K562 (cell line): ENCODE measurements at regions not wholly inside any gene's neighbourhood (a gene's known extent, or its start where the extent isn't known, plus 50 kb on each side); places are given as distances from the start of the nearest gene placed in this dataset.
A peak's percentile ranks its signal among the peaks of the same experiment; 100 is the strongest.

Experiments
- CBX1 ChIP-seq: sonication (generic); IDR thresholded peaks from 2 replicates; pipeline ENCODE4 v1.6.1; 2016; ENCODE audit warnings: antibody characterized with exemption, low read depth, mild to moderate bottlenecking
- E2F6 ChIP-seq, 2 experiments: IDR thresholded peaks; 2 replicates each; pipeline ENCODE4 v1.6.1; 2011; ENCODE audit warnings: borderline replicate concordance in 1 of 2, control low read depth in 1 of 2, low read depth in 1 of 2, low read length in 1 of 2, mild to moderate bottlenecking in 1 of 2, mixed read lengths in 1 of 2, moderate library complexity in 1 of 2; ENCODE audit not compliant: insufficient read depth in 1 of 2, insufficient read length in 1 of 2, poor library complexity in 1 of 2, severe bottlenecking in 1 of 2; ENCODE audit errors: extremely low read depth in 1 of 2
- HEY1 ChIP-seq: fragments of 250-450 bp; sonication (Bioruptor Pico); IDR thresholded peaks from 2 replicates; pipeline ENCODE4 v1.5.0; 2020; ENCODE audit warnings: mild to moderate bottlenecking, moderate library complexity, borderline replicate concordance
- NFATC3 ChIP-seq: fragments of 450-650 bp; IDR thresholded peaks from 2 replicates; pipeline ENCODE4 v1.6.1; 2017; ENCODE audit warnings: mild to moderate bottlenecking
- NKRF ChIP-seq: fragments of 450-650 bp; IDR thresholded peaks from 2 replicates; pipeline ENCODE4 v1.6.1; 2016; ENCODE audit warnings: borderline replicate concordance
- NR0B1 ChIP-seq: fragments of 450-650 bp; IDR thresholded peaks from one replicate; pipeline ENCODE4 v1.6.1; 2018; ENCODE audit warnings: mild to moderate bottlenecking, moderate library complexity; ENCODE audit not compliant: partially characterized antibody
- NR1H2 ChIP-seq: sonication (generic); formaldehyde crosslinking; IDR thresholded peaks from 2 replicates; pipeline ENCODE4 v1.4.0; 2020; ENCODE audit warnings: mild to moderate bottlenecking, missing genetic modification reagents
- POLR2AphosphoS2 ChIP-seq: IDR thresholded peaks from 2 replicates; pipeline ENCODE4 v1.6.1; 2012; ENCODE audit warnings: low read length, improper control_type of control experiment
- RAD21 ChIP-seq, 2 experiments: fragments of 250-450 bp in 1 of 2; fragments of 450-650 bp in 1 of 2; sonication (Bioruptor Pico) in 1 of 2; formaldehyde crosslinking in 1 of 2; IDR thresholded peaks in 1 of 2; conservative IDR thresholded peaks in 1 of 2; 2 replicates each; pipeline versions ENCODE4 v1.4.0 to v1.8.0; 2020 to 2022; ENCODE audit warnings: mild to moderate bottlenecking in 2 of 2, moderate library complexity in 1 of 2
- RFX1 ChIP-seq: fragments of 450-650 bp; IDR thresholded peaks from 2 replicates; pipeline ENCODE4 v1.6.1; 2016; ENCODE audit warnings: mild to moderate bottlenecking, moderate library complexity
- SIRT6 ChIP-seq: IDR thresholded peaks from one replicate; pipeline ENCODE4 v1.6.1; 2012; ENCODE audit warnings: low read depth, mild to moderate bottlenecking, control low read depth, inconsistent platforms, low read length, moderate library complexity
- SMARCA4 ChIP-seq: fragments of 450-650 bp; IDR thresholded peaks from 2 replicates; pipeline ENCODE4 v1.6.1; 2016
- SMC3 ChIP-seq: conservative IDR thresholded peaks from 2 replicates; pipeline ENCODE4 v1.6.1; 2011; ENCODE audit warnings: low read depth, low read length, improper control_type of control experiment; ENCODE audit not compliant: insufficient read depth
- TAF15 ChIP-seq: fragments of 200-400 bp; formaldehyde crosslinking; IDR thresholded peaks from 2 replicates; pipeline ENCODE4 v1.6.1; 2017; ENCODE audit warnings: mild to moderate bottlenecking, low read depth, low read length, moderate library complexity
- ZEB2 ChIP-seq: fragments of 450-650 bp; IDR thresholded peaks from 2 replicates; pipeline ENCODE4 v1.6.1; 2016
- ZNF165 ChIP-seq: fragments of 250-450 bp; sonication (Bioruptor Pico); IDR thresholded peaks from 2 replicates; pipeline ENCODE4 v1.4.0; 2020; ENCODE audit warnings: borderline replicate concordance
- ZNF184 ChIP-seq: sonication (generic); formaldehyde crosslinking; IDR thresholded peaks from 2 replicates; pipeline ENCODE4 v1.5.0; 2020; ENCODE audit warnings: missing genetic modification reagents
- TF ChIP-seq, protein P1 (sequence below), 2 experiments: fragments of 450-650 bp in 1 of 2; sonication (generic) in 1 of 2; formaldehyde crosslinking; conservative IDR thresholded peaks; 2 replicates each; pipeline versions ENCODE4 v1.4.0 to v1.8.1; 2020 to 2022; ENCODE audit warnings: mild to moderate bottlenecking in 1 of 2, missing genetic modification reagents in 1 of 2
- TF ChIP-seq, protein P2 (sequence below): fragments of 250-450 bp; sonication (Bioruptor Pico); IDR thresholded peaks from 2 replicates; pipeline ENCODE4 v1.5.1; 2021; ENCODE audit warnings: mild to moderate bottlenecking

- TF ChIP-seq E2F6 (IDR thresholded peaks at IDR 0.05; ENCODE audit: borderline replicate concordance in 1 of 2, extremely low read depth in 1 of 2, insufficient read depth in 1 of 2, insufficient read length in 1 of 2, low read depth in 1 of 2, low read length in 1 of 2, poor library complexity in 1 of 2, severe bottlenecking in 1 of 2): peak in 1 of 2 experiments; percentile 51
- no peak for TF ChIP-seq CBX1
- TF ChIP-seq, protein P1, sequence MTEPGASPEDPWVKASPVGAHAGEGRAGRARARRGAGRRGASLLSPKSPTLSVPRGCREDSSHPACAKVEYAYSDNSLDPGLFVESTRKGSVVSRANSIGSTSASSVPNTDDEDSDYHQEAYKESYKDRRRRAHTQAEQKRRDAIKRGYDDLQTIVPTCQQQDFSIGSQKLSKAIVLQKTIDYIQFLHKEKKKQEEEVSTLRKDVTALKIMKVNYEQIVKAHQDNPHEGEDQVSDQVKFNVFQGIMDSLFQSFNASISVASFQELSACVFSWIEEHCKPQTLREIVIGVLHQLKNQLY (CRISPR knock-in tag; conservative IDR thresholded peaks at IDR 0.05): no peak
- TF ChIP-seq NFATC3: 0 out of 2 replicates have a peak, but pooled peaks have one; percentile 52
- no peak for TF ChIP-seq ZEB2
- no peak for TF ChIP-seq ZNF184 (CRISPR knock-in tag)
- TF ChIP-seq POLR2AphosphoS2: no peak
- peak; percentile 77; the same call in 1 of the 2 replicates for TF ChIP-seq SMARCA4
- no peak for TF ChIP-seq NKRF
- peak; percentile 69 for TF ChIP-seq RFX1
- peak; percentile 93 for TF ChIP-seq ZNF165 (CRISPR knock-in tag)
- no peak for TF ChIP-seq NR0B1
- TF ChIP-seq HEY1: no peak
- TF ChIP-seq TAF15: no peak
- 0 out of 4 replicates have a peak, but pooled peaks of 1 of the 2 experiments have one; percentile 6 for TF ChIP-seq RAD21 (CRISPR knock-in tag; conservative IDR thresholded peaks at IDR 0.05 in 1 of 2, IDR thresholded peaks at IDR 0.05 in 1 of 2)
- TF ChIP-seq, protein P2, sequence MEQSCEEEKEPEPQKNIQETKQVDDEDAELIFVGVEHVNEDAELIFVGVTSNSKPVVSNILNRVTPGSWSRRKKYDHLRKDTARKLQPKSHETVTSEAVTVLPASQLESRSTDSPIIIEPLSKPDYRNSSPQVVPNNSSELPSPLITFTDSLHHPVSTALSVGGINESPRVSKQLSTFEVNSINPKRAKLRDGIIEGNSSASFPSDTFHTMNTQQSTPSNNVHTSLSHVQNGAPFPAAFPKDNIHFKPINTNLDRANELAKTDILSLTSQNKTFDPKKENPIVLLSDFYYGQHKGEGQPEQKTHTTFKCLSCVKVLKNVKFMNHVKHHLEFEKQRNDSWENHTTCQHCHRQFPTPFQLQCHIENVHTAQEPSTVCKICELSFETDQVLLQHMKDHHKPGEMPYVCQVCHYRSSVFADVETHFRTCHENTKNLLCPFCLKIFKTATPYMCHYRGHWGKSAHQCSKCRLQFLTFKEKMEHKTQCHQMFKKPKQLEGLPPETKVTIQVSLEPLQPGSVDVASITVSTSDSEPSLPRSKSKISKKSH (CRISPR knock-in tag): no peak
- TF ChIP-seq NR1H2: no peak
- TF ChIP-seq SIRT6: no peak
- no peak for TF ChIP-seq SMC3
Observed at GRCh38 chr18:22467760-22468553, 50.2 kb upstream of the CTAGE1 start (continued).
